ENCODE measurements at regions not wholly inside any gene's neighbourhood (a gene's known extent, or its start where the extent isn't known, plus 50 kb on each side); places are given as distances from the start of the nearest gene placed in this dataset.
A peak's percentile ranks its signal among the peaks of the same experiment; 100 is the strongest.
"Not testable (repeated sequence)": the region's sequence is repeated elsewhere in the genome, so short reads cannot be mapped to it uniquely, and the experiment has no call there.

- no peak for DNase-seq (ENCODE audit: low spot score)
Measured at GRCh38 chr10:9103301-9103700, 1048.8 kb downstream of the GATA3 start.

GRCh38 chr10:9111976-9112375, 1057.5 kb downstream of the GATA3 start:
- DNase-seq (ENCODE audit: low spot score), result no peak

- no peak for DNase-seq (ENCODE audit: low spot score)
Measured at GRCh38 chr10:9126728-9127127, 1072.2 kb downstream of the GATA3 start.

- no peak for DNase-seq (ENCODE audit: low spot score)
Measured at GRCh38 chr10:9137368-9137767, 1082.9 kb downstream of the GATA3 start.

- not testable (repeated sequence) for DNase-seq (ENCODE audit: low spot score)
Measured at GRCh38 chr10:9138829-9139228, 1084.3 kb downstream of the GATA3 start.

- no peak for DNase-seq (ENCODE audit: low spot score)
Measured at GRCh38 chr10:9140373-9140772, 1085.9 kb downstream of the GATA3 start.

GRCh38 chr10:9147475-9147874, 1093.0 kb downstream of the GATA3 start:
- DNase-seq (ENCODE audit: low spot score), result no peak

GRCh38 chr10:9149134-9149533, 1094.6 kb downstream of the GATA3 start:
- no peak for DNase-seq (ENCODE audit: low spot score)

GRCh38 chr10:9153057-9153456, 1098.6 kb downstream of the GATA3 start:
- DNase-seq (ENCODE audit: low spot score), result not testable (repeated sequence)

- DNase-seq (ENCODE audit: low spot score), result no peak
Measured at GRCh38 chr10:9157656-9158055, 1103.2 kb downstream of the GATA3 start.

GRCh38 chr10:9158675-9159074, 1104.2 kb downstream of the GATA3 start:
- no peak for DNase-seq (ENCODE audit: low spot score)

- no peak for DNase-seq (ENCODE audit: low spot score)
Measured at GRCh38 chr10:9160275-9160674, 1105.8 kb downstream of the GATA3 start.

GRCh38 chr10:9163699-9164098, 1109.2 kb downstream of the GATA3 start:
- DNase-seq (ENCODE audit: low spot score), result no peak

GRCh38 chr10:9166770-9167169, 1112.3 kb downstream of the GATA3 start:
- DNase-seq (ENCODE audit: low spot score), result no peak

- DNase-seq (ENCODE audit: low spot score), result no peak
Measured at GRCh38 chr10:9172276-9172675, 1117.8 kb downstream of the GATA3 start.

- DNase-seq (ENCODE audit: low spot score), result peak; percentile 52
Measured at GRCh38 chr10:9175200-9175599, 1120.7 kb downstream of the GATA3 start.

- not testable (repeated sequence) for DNase-seq (ENCODE audit: low spot score)
Measured at GRCh38 chr10:9183197-9183880, 1128.9 kb downstream of the GATA3 start.

GRCh38 chr10:9188022-9188810, 1133.7 kb downstream of the GATA3 start:
- no peak for DNase-seq (ENCODE audit: low spot score)

GRCh38 chr10:9189448-9189847, 1135.0 kb downstream of the GATA3 start:
- DNase-seq (ENCODE audit: low spot score), result no peak

- no peak for DNase-seq (ENCODE audit: low spot score)
Measured at GRCh38 chr10:9193120-9193519, 1138.6 kb downstream of the GATA3 start.

- no peak for DNase-seq (ENCODE audit: low spot score)
Measured at GRCh38 chr10:9195385-9195784, 1140.9 kb downstream of the GATA3 start.

GRCh38 chr10:9198611-9199010, 1144.1 kb downstream of the GATA3 start:
- no peak for DNase-seq (ENCODE audit: low spot score)

- no peak for DNase-seq (ENCODE audit: low spot score)
Measured at GRCh38 chr10:9205558-9205957, 1151.1 kb downstream of the GATA3 start.

Measured in activated CD4-positive, alpha-beta T cell treated with anti-CD3 and anti-CD28 coated beads, Interleukin-2, Interleukin-4, amounts not matched to agents 100 ng/mL and 50 ng/mL, durations not matched to agents 16 hours and 8 hours (primary cell).